ENCODE measurements at regions not wholly inside any gene's neighbourhood (a gene's known extent, or its start where the extent isn't known, plus 50 kb on each side); places are given as distances from the start of the nearest gene placed in this dataset.

DNA sequence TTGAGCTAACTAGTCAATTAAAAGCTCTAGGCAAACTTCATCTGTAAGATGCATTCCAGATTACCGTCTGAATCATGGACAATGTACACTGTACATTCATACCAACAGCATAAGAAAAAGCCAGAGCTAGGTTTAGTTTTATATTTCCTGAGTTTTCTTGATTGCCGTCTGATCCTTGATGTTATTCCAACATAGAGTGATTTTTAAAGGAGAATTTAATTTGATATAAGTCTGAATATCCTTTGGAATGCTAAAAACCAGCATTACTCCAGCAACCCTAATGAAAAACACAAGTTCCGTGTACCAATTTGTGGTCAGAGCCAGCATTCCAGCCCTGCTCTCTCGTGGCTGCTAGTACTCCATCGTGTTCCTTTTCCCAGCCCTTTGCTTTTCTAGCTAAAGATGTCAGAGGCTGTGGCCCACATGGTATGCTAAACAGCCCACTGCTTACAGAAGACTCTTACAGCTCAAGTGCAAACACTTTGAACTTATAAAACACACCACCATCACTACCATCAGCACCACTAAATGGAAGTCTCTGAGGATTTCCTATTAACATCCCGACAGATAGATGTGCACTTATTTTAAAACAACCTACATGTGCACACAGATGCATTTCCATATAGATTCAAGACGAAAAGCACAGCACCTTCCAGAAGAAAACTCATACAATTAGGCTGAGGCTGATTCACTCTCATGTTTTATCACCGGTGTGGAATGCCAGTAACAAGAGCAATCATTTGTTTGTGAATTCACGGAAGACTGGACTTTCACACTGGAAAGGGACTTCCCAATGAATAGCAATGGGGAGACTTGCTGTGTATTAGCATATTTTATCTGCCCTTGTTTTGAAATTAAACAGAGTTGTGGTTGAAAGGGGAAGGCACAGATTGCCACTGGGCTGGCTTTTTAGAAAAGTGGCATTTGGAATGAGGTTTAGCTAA is 246.9 kb upstream of the GAS1 start:
- no peak for TF ChIP-seq CTCF (IDR thresholded peaks at IDR 0.05)
- TF ChIP-seq POLR2A (IDR thresholded peaks at IDR 0.05): no peak

All from testis (tissue), 2 donors.